22Rv1 (cell line): ENCODE measurements at regions not wholly inside any gene's neighbourhood (a gene's known extent, or its start where the extent isn't known, plus 50 kb on each side); places are given as distances from the start of the nearest gene placed in this dataset.

Experiments
- CTCF ChIP-seq: fragments of 450-650 bp; IDR thresholded peaks from 2 replicates; pipeline ENCODE4 v1.5.1; 2017; ENCODE audit warnings: mild to moderate bottlenecking
- ZFX ChIP-seq: fragments of 450-650 bp; IDR thresholded peaks from 2 replicates; pipeline ENCODE4 v1.6.1; 2017; ENCODE audit warnings: antibody characterized with exemption, borderline replicate concordance

- TF ChIP-seq CTCF (no peak), ZFX (no peak)
Measured at GRCh38 chr11:69965821-69966582, 112.1 kb upstream of the ANO1 start.
